ENCODE measurements at regions not wholly inside any gene's neighbourhood (a gene's known extent, or its start where the extent isn't known, plus 50 kb on each side); places are given as distances from the start of the nearest gene placed in this dataset.

GRCh38 chr14:105841022-105842009, 314.9 kb downstream of the TMEM121 start:
- no peak for TF ChIP-seq CTCF (IDR thresholded peaks at IDR 0.05)
- no peak for TF ChIP-seq POLR2A (IDR thresholded peaks at IDR 0.05)

All from body of pancreas (tissue), 4 donors.